ENCODE measurements at regions not wholly inside any gene's neighbourhood (a gene's known extent, or its start where the extent isn't known, plus 50 kb on each side); places are given as distances from the start of the nearest gene placed in this dataset.

DNA sequence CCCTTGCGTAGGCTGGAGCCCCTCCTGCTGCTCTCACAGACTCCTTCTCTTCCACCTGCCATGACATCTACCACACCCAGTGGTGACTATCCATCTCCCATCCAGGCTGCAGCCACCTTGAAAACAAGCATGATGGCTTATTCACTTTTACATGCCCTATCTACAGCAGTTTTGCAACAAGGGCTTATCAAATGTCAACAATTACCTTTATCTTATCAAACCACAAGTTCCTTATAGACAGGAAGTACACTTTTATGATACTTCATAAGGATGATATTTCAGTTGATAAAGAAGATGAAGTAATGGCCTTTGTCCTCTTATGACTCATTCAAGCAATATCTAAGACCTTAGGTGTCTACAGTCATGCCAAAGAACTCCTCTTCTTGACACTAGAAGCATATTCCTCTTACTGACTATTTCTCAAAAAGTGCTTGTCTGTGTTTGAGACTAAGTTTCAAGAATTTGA is 125.3 kb upstream of the SPRED1 start:
- TF ChIP-seq, protein P1, sequence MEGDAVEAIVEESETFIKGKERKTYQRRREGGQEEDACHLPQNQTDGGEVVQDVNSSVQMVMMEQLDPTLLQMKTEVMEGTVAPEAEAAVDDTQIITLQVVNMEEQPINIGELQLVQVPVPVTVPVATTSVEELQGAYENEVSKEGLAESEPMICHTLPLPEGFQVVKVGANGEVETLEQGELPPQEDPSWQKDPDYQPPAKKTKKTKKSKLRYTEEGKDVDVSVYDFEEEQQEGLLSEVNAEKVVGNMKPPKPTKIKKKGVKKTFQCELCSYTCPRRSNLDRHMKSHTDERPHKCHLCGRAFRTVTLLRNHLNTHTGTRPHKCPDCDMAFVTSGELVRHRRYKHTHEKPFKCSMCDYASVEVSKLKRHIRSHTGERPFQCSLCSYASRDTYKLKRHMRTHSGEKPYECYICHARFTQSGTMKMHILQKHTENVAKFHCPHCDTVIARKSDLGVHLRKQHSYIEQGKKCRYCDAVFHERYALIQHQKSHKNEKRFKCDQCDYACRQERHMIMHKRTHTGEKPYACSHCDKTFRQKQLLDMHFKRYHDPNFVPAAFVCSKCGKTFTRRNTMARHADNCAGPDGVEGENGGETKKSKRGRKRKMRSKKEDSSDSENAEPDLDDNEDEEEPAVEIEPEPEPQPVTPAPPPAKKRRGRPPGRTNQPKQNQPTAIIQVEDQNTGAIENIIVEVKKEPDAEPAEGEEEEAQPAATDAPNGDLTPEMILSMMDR (IDR thresholded peaks at IDR 0.05) = no peak
- TF ChIP-seq POLR2A (IDR thresholded peaks at IDR 0.05) = no peak
- no peak for TF ChIP-seq EP300 (IDR thresholded peaks at IDR 0.05)

Measured in ovary (tissue), 3 donors.